ENCODE measurements at regions not wholly inside any gene's neighbourhood (a gene's known extent, or its start where the extent isn't known, plus 50 kb on each side); places are given as distances from the start of the nearest gene placed in this dataset.

- TF ChIP-seq CHD1 (IDR thresholded peaks at IDR 0.05; ENCODE audit: low read depth, low read length) (no peak), CTCF (conservative IDR thresholded peaks at IDR 0.05; ENCODE audit: low read depth, low read length) (no peak), POLR2A (IDR thresholded peaks at IDR 0.05; ENCODE audit: low read depth, low read length) (no peak), MXI1 (IDR thresholded peaks at IDR 0.05; ENCODE audit: borderline replicate concordance, low read depth, low read length) (no peak), USF2 (IDR thresholded peaks at IDR 0.05; ENCODE audit: low read depth, low read length) (no peak), RFX5 (IDR thresholded peaks at IDR 0.05; ENCODE audit: low read depth, low read length) (no peak), MAFK (IDR thresholded peaks at IDR 0.05; ENCODE audit: low read depth, low read length) (no peak), CEBPB (IDR thresholded peaks at IDR 0.05; ENCODE audit: low read depth, low read length) (no peak), BHLHE40 (IDR thresholded peaks at IDR 0.05; ENCODE audit: low read depth, low read length) (no peak), ELK1 (IDR thresholded peaks at IDR 0.05; ENCODE audit: borderline replicate concordance, low read depth, low read length) (no peak), SMC3 (IDR thresholded peaks at IDR 0.05; ENCODE audit: low read depth, low read length) (no peak), RCOR1 (IDR thresholded peaks at IDR 0.05; ENCODE audit: insufficient replicate concordance, low read length) (no peak), NFE2L2 (IDR thresholded peaks at IDR 0.05; ENCODE audit: low read depth, low read length) (no peak)
Measured at GRCh38 chr19:32191921-32192320, 153.5 kb upstream of the ZNF507 start.

Measured in IMR-90 (cell line).